ENCODE measurements at regions not wholly inside any gene's neighbourhood (a gene's known extent, or its start where the extent isn't known, plus 50 kb on each side); places are given as distances from the start of the nearest gene placed in this dataset.

GRCh38 chr1:228989992-228990827 lies 254.9 kb downstream of the RHOU start:
- no peak for TF ChIP-seq CTCF (IDR thresholded peaks at IDR 0.05; ENCODE audit: low read length, missing control alignments)
- H3K4me3 ChIP-seq (replicated peaks; ENCODE audit: low read depth, low read length): no peak overlapping the region
- peak; percentile 66 for DNase-seq (ENCODE audit: low read depth)

GRCh38 chr1:228990906-228991569 lies 255.8 kb downstream of the RHOU start:
- H3K4me3 ChIP-seq (replicated peaks; ENCODE audit: low read depth, low read length): no peak overlapping the region
- no peak for TF ChIP-seq CTCF (IDR thresholded peaks at IDR 0.05; ENCODE audit: low read length, missing control alignments)
- no peak for DNase-seq (ENCODE audit: low read depth)

- DNase-seq (ENCODE audit: low read depth): no peak
- no peak overlapping the region for H3K4me3 ChIP-seq (replicated peaks; ENCODE audit: low read depth, low read length)
- TF ChIP-seq CTCF (IDR thresholded peaks at IDR 0.05; ENCODE audit: low read length, missing control alignments): no peak
Observed at GRCh38 chr1:228992044-228992443, 256.8 kb downstream of the RHOU start.

GRCh38 chr1:228992907-228993535 lies 257.7 kb downstream of the RHOU start:
- DNase-seq (ENCODE audit: low read depth): no peak
- TF ChIP-seq CTCF (IDR thresholded peaks at IDR 0.05; ENCODE audit: low read length, missing control alignments): no peak
- no peak overlapping the region for H3K4me3 ChIP-seq (replicated peaks; ENCODE audit: low read depth, low read length)

GRCh38 chr1:228994676-228995594 lies 259.7 kb downstream of the RHOU start:
- no peak for DNase-seq (ENCODE audit: low read depth)
- TF ChIP-seq CTCF (IDR thresholded peaks at IDR 0.05; ENCODE audit: low read length, missing control alignments): no peak
- no peak overlapping the region for H3K4me3 ChIP-seq (replicated peaks; ENCODE audit: low read depth, low read length)

- DNase-seq (ENCODE audit: low read depth): no peak
- TF ChIP-seq CTCF (IDR thresholded peaks at IDR 0.05; ENCODE audit: low read length, missing control alignments): no peak
- H3K4me3 ChIP-seq (replicated peaks; ENCODE audit: low read depth, low read length): no peak overlapping the region
Observed at GRCh38 chr1:228996281-228996680, 261.0 kb downstream of the RHOU start.
